MM.1S (cell line): ENCODE measurements at regions not wholly inside any gene's neighbourhood (a gene's known extent, or its start where the extent isn't known, plus 50 kb on each side); places are given as distances from the start of the nearest gene placed in this dataset.

ENCODE experiments used
- DNase-seq: peaks from one replicate; pipeline ENCODE4 v3.0.0-alpha.2; 2015
- H2AFZ ChIP-seq: fragments of 300-600 bp; sonication (generic); 2 replicates; pipeline ENCODE4 v1.6.0; 2016; ENCODE audit warnings: antibody characterized with exemption, low read length
- H3F3A ChIP-seq: fragments of 300-600 bp; sonication (generic); 2 replicates; pipeline ENCODE4 v1.6.1; 2016; ENCODE audit warnings: mild to moderate bottlenecking, antibody characterized with exemption, low read length, moderate library complexity, mixed read lengths; ENCODE audit not compliant: insufficient read depth
- H3K27ac ChIP-seq: fragments of 300-600 bp; sonication (generic); 2 replicates; pipeline ENCODE4 v1.5.1; 2016; ENCODE audit warnings: mild to moderate bottlenecking, low read length
- H3K27me3 ChIP-seq: fragments of 300-600 bp; sonication (generic); replicated peaks from 2 replicates; pipeline ENCODE4 v1.6.0; 2016; ENCODE audit warnings: low read length; ENCODE audit not compliant: insufficient read depth
- H3K36me3 ChIP-seq: fragments of 300-600 bp; sonication (generic); replicated peaks from 2 replicates; pipeline ENCODE4 v1.6.1; 2016; ENCODE audit warnings: mild to moderate bottlenecking, low read length, mixed read lengths; ENCODE audit not compliant: insufficient read depth
- H3K4me1 ChIP-seq: fragments of 300-600 bp; sonication (generic); 2 replicates; pipeline ENCODE4 v1.6.1; 2016; ENCODE audit warnings: low read length, mixed read lengths
- H3K4me2 ChIP-seq: fragments of 300-600 bp; sonication (generic); 2 replicates; pipeline ENCODE4 v1.6.0; 2016; ENCODE audit warnings: low read depth, low read length
- H3K4me3 ChIP-seq: fragments of 300-600 bp; sonication (generic); 2 replicates; pipeline ENCODE4 v1.5.1; 2016; ENCODE audit warnings: low read length, mixed read lengths
- H3K79me2 ChIP-seq: fragments of 300-600 bp; sonication (generic); 2 replicates; pipeline ENCODE4 v1.6.1; 2016; ENCODE audit warnings: mixed run types, low read length, mixed read lengths
- H3K9ac ChIP-seq: fragments of 300-600 bp; sonication (generic); 2 replicates; pipeline ENCODE4 v1.6.1; 2016; ENCODE audit warnings: low read length, mixed read lengths
- H3K9me2 ChIP-seq: fragments of 300-600 bp; sonication (generic); replicated peaks from 2 replicates; pipeline ENCODE4 v1.6.1; 2016; ENCODE audit warnings: mild to moderate bottlenecking, low read length, mixed read lengths; ENCODE audit not compliant: insufficient read depth
- H3K9me3 ChIP-seq: fragments of 300-600 bp; sonication (generic); replicated peaks from 2 replicates; pipeline ENCODE4 v1.6.1; 2016; ENCODE audit warnings: mild to moderate bottlenecking, low read length, mixed read lengths; ENCODE audit not compliant: insufficient read depth
- H4K20me1 ChIP-seq: fragments of 300-600 bp; sonication (generic); 2 replicates; pipeline ENCODE4 v1.6.1; 2016; ENCODE audit warnings: mild to moderate bottlenecking, low read length, moderate library complexity, mixed read lengths; ENCODE audit not compliant: insufficient read depth
- EZH2 ChIP-seq: fragments of 300-600 bp; sonication (generic); optimal IDR thresholded peaks from 2 replicates; pipeline ENCODE3; 2017; ENCODE audit warnings: low read depth, mild to moderate bottlenecking, antibody characterized with exemption, low read length, mixed read lengths
- EZH2phosphoT487 ChIP-seq: fragments of 300-600 bp; sonication (generic); IDR thresholded peaks from 2 replicates; pipeline ENCODE4 v1.6.1; 2018; ENCODE audit warnings: antibody characterized with exemption, low read length
- TF ChIP-seq, protein P1 (sequence below): fragments of 300-600 bp; sonication (generic); IDR thresholded peaks from 2 replicates; pipeline ENCODE4 v1.5.1; 2016; ENCODE audit warnings: antibody characterized with exemption, low read length, mixed read lengths

DNA sequence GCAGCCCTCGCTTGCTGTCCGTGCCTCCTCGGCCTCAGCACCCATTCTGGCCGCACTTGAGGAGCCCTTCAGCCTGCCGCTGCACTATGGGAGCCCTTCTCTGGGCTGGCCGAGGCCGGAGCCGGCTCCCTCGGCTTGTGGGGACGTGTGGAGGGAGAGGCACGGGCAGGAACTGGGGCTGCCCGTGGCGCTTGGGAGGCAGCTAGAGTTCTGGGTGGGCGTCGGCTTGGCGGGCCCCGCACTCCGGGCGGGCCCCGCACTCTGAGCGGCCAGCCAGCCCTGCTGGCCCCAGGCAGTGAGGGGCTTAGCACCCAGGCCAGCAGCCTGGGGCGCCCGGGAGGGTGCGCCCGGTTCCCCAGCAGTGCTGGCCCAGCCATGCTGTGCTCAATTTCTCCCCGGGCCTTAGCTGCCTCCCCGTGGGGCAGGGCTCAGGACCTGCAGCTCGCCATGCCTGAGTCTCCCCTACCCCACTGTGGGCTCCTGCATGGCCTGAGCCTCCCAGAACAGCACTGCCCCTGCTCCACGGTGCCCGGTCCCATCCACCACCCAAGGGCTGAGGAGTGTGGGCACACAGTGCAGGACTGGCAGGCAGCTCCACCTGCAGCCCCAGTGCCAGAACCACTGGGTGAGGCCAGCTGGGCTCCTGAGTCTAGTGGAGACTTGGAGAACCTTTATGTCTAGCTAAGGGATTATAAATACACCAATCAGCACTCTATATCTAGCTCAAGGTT is 240.0 kb upstream of the PRR20A start:
- no peaks in the 10 kb centered on the region for H3K79me2 ChIP-seq
- no peak for DNase-seq
- no peaks in the 10 kb centered on the region for H4K20me1 ChIP-seq
- H3K9ac ChIP-seq = no peak overlapping the region
- no peaks in the 10 kb centered on the region for H3K27me3 ChIP-seq
- H3K4me1 ChIP-seq = no peaks in the 10 kb centered on the region
- no peaks in the 10 kb centered on the region for H3K9me2 ChIP-seq
- no peaks in the 10 kb centered on the region for H3K9me3 ChIP-seq
- no peak overlapping the region for H3K4me2 ChIP-seq
- TF ChIP-seq, protein P1, sequence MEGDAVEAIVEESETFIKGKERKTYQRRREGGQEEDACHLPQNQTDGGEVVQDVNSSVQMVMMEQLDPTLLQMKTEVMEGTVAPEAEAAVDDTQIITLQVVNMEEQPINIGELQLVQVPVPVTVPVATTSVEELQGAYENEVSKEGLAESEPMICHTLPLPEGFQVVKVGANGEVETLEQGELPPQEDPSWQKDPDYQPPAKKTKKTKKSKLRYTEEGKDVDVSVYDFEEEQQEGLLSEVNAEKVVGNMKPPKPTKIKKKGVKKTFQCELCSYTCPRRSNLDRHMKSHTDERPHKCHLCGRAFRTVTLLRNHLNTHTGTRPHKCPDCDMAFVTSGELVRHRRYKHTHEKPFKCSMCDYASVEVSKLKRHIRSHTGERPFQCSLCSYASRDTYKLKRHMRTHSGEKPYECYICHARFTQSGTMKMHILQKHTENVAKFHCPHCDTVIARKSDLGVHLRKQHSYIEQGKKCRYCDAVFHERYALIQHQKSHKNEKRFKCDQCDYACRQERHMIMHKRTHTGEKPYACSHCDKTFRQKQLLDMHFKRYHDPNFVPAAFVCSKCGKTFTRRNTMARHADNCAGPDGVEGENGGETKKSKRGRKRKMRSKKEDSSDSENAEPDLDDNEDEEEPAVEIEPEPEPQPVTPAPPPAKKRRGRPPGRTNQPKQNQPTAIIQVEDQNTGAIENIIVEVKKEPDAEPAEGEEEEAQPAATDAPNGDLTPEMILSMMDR = no peak
- TF ChIP-seq EZH2 (no peak), EZH2phosphoT487 (no peak)
- no peak overlapping the region for H2AFZ ChIP-seq
- H3F3A ChIP-seq = no peaks in the 10 kb centered on the region
- no peak overlapping the region for H3K4me3 ChIP-seq
- no peaks in the 10 kb centered on the region for H3K36me3 ChIP-seq
- no peak overlapping the region for H3K27ac ChIP-seq

DNA sequence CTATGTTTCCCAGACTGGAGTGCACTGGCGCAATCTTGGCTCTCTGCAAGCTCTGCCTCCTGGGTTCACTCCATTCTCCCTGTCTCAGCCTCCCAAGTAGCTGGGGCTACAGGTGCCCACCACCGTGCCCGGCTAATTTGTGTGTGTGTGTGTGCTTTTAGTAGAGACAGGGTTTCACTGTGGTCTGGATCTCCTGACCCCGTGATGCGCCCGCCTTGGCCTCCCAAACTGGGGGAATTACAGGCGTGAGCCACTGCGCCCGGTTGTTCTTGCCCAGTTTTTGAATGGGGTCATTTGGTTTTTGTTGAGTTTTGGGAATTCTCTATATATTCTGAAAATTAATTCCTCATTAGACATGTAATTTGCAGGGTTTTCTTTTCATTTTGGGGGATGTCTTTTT is 238.4 kb upstream of the PRR20A start:
- no peaks in the 10 kb centered on the region for H4K20me1 ChIP-seq
- TF ChIP-seq EZH2phosphoT487 (no peak), EZH2 (no peak)
- TF ChIP-seq, protein P1 = no peak
- H3K4me2 ChIP-seq = no peak overlapping the region
- no peak overlapping the region for H2AFZ ChIP-seq
- DNase-seq = no peak
- H3K4me3 ChIP-seq = no peak overlapping the region
- no peak overlapping the region for H3K9ac ChIP-seq
- no peaks in the 10 kb centered on the region for H3K4me1 ChIP-seq
- no peaks in the 10 kb centered on the region for H3K79me2 ChIP-seq
- no peak overlapping the region for H3K27ac ChIP-seq
- H3K36me3 ChIP-seq = no peaks in the 10 kb centered on the region
- H3K27me3 ChIP-seq = no peaks in the 10 kb centered on the region
- H3F3A ChIP-seq = no peaks in the 10 kb centered on the region
- H3K9me3 ChIP-seq = no peaks in the 10 kb centered on the region
- no peaks in the 10 kb centered on the region for H3K9me2 ChIP-seq

DNA sequence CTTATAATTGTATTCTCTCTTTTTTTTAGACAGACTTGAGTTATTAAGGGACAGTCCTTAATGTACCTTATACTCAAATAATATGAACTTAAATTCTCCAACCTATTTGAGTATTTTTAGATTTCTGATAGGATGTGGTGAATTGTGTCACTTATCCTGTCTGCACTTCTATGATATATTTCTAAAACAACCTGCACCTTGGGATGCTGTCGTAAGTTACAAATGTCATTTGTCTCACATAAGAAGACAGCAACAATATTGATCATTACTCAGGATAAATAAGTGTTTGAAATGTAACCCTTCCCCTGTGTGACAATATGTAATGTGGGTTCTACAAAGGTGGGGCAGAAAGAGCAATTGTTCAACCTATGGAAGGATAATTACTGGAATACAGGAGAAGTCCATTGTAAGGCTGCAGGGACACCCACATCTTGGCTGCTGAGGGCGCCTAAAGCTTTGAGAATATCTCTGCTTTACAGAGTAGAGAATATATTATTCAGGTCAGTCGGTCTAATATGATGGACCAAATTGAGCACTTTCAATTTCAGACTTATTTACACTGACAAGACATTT is 236.9 kb upstream of the PRR20A start:
- H3K27ac ChIP-seq = no peak overlapping the region
- no peak overlapping the region for H3K9ac ChIP-seq
- H3K79me2 ChIP-seq = no peaks in the 10 kb centered on the region
- H3F3A ChIP-seq = no peaks in the 10 kb centered on the region
- no peaks in the 10 kb centered on the region for H3K4me1 ChIP-seq
- TF ChIP-seq, protein P1 = no peak
- TF ChIP-seq EZH2 (no peak), EZH2phosphoT487 (no peak)
- no peaks in the 10 kb centered on the region for H3K36me3 ChIP-seq
- no peaks in the 10 kb centered on the region for H3K9me3 ChIP-seq
- no peak overlapping the region for H3K4me3 ChIP-seq
- no peak overlapping the region for H3K4me2 ChIP-seq
- H2AFZ ChIP-seq = no peak overlapping the region
- H3K9me2 ChIP-seq = no peaks in the 10 kb centered on the region
- DNase-seq = no peak
- H3K27me3 ChIP-seq = no peaks in the 10 kb centered on the region
- no peaks in the 10 kb centered on the region for H4K20me1 ChIP-seq
